ELR (cell line): ENCODE measurements at regions not wholly inside any gene's neighbourhood (a gene's known extent, or its start where the extent isn't known, plus 50 kb on each side); places are given as distances from the start of the nearest gene placed in this dataset.

Experiments
- DNase-seq: peaks from one replicate; pipeline ENCODE4 v3.0.0-alpha.2; 2015; ENCODE audit warnings: low read depth

- DNase-seq, result no peak
These were observed 97.2 kb upstream of the ADRA2C start for GRCh38 chr4:3668825-3669552.

GRCh38 chr4:3667258-3667657 lies 98.9 kb upstream of the ADRA2C start:
- DNase-seq, result no peak

GRCh38 chr4:3666263-3666662 lies 99.9 kb upstream of the ADRA2C start:
- no peak for DNase-seq

GRCh38 chr4:3665360-3665891 lies 100.8 kb upstream of the ADRA2C start:
- DNase-seq, result no peak

- DNase-seq, result no peak
These were observed 102.4 kb upstream of the ADRA2C start for GRCh38 chr4:3663791-3664190.

GRCh38 chr4:3662516-3662915 lies 103.7 kb upstream of the ADRA2C start:
- no peak for DNase-seq

- DNase-seq, result no peak
These were observed 104.2 kb upstream of the ADRA2C start for GRCh38 chr4:3661989-3662388.

- no peak for DNase-seq
These were observed 105.2 kb upstream of the ADRA2C start for GRCh38 chr4:3660928-3661515.

GRCh38 chr4:3660086-3660927 lies 105.9 kb upstream of the ADRA2C start:
- DNase-seq, result no peak

GRCh38 chr4:3659131-3659530 lies 107.1 kb upstream of the ADRA2C start:
- DNase-seq, result no peak

- no peak for DNase-seq
These were observed 107.7 kb upstream of the ADRA2C start for GRCh38 chr4:3658530-3658913.

- peak; percentile 80 for DNase-seq
These were observed 108.2 kb upstream of the ADRA2C start for GRCh38 chr4:3657902-3658529.

- DNase-seq, result no peak
These were observed 109.5 kb upstream of the ADRA2C start for GRCh38 chr4:3656416-3657356.

- DNase-seq, result no peak
These were observed 110.2 kb upstream of the ADRA2C start for GRCh38 chr4:3655963-3656362.

- DNase-seq, result no peak
These were observed 110.7 kb upstream of the ADRA2C start for GRCh38 chr4:3655485-3655884.

GRCh38 chr4:3654036-3654807 lies 112.0 kb upstream of the ADRA2C start:
- DNase-seq, result no peak

GRCh38 chr4:3652586-3652985 lies 113.6 kb upstream of the ADRA2C start:
- DNase-seq, result no peak

GRCh38 chr4:3651267-3651845 lies 114.8 kb upstream of the ADRA2C start:
- DNase-seq, result no peak

GRCh38 chr4:3649491-3649890 lies 116.7 kb upstream of the ADRA2C start:
- DNase-seq, result no peak

- DNase-seq, result no peak
These were observed 116.5 kb upstream of the LRPAP1 start for GRCh38 chr4:3648731-3649130.
